Activated CD4-positive, alpha-beta T cell treated with anti-CD3 and anti-CD28 coated beads, Interleukin-2, amount 10 ng/mL, durations not matched to agents 24 days and 14 days (primary cell): ENCODE measurements at regions not wholly inside any gene's neighbourhood (a gene's known extent, or its start where the extent isn't known, plus 50 kb on each side); places are given as distances from the start of the nearest gene placed in this dataset.
"Not testable (repeated sequence)": the region's sequence is repeated elsewhere in the genome, so short reads cannot be mapped to it uniquely, and the experiment has no call there.

Experiments used
- DNase-seq: peaks from one replicate; pipeline ENCODE4 v3.0.0; 2022
- H3K27ac Mint-ChIP-seq: one replicate; pipeline ENCODE4 v1.8.0; 2022; ENCODE audit warnings: mild to moderate bottlenecking, mixed read lengths
- H3K27me3 Mint-ChIP-seq: one replicate; pipeline ENCODE4 v1.8.0; 2022; ENCODE audit warnings: mixed read lengths
- H3K36me3 Mint-ChIP-seq: one replicate; pipeline ENCODE4 v1.8.0; 2022; ENCODE audit warnings: low read depth, mild to moderate bottlenecking, mixed read lengths
- H3K4me1 Mint-ChIP-seq: one replicate; pipeline ENCODE4 v1.8.0; 2021; ENCODE audit warnings: mixed read lengths
- H3K4me3 Mint-ChIP-seq: one replicate; pipeline ENCODE4 v1.8.0; 2022; ENCODE audit warnings: mild to moderate bottlenecking, moderate library complexity, mixed read lengths
- H3K9me3 Mint-ChIP-seq: one replicate; pipeline ENCODE4 v1.8.0; 2021; ENCODE audit warnings: mixed read lengths
- intact Hi-C: fragments of 100-400 bp; cut with micrococcal nuclease; formaldehyde crosslinking; loops from one replicate; pipeline ENCODE4 v1.15.1; 2023

DNA sequence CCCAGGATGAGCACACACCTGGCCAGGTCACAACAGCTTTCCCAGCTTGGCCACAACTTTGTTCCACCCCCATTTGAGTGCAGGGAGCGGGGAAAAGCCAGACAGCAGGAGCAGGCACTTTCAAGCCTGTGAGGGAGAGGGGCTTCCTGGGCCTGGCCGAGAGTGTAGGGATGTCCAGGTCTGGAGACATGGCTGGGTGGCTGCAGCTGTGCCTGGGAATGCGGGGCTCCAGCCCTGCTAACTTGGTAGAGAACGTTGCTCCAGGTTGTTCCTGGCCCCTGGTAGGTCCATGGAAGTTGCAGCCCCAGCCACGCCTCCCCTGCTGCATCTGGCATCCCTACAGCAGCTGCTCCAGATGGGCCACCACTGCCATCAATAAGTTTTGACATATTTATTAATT lies 738.5 kb downstream of the SLC6A15 start:
- H3K27ac Mint-ChIP-seq: no peak overlapping the region
- H3K27me3 Mint-ChIP-seq: no peaks in the 10 kb centered on the region
- H3K9me3 Mint-ChIP-seq: no peaks in the 10 kb centered on the region
- no peak for DNase-seq
- no peak overlapping the region for H3K4me3 Mint-ChIP-seq
- no peaks in the 10 kb centered on the region for H3K36me3 Mint-ChIP-seq
- no peaks in the 10 kb centered on the region for H3K4me1 Mint-ChIP-seq
- intact Hi-C loops: no loop called here

DNA sequence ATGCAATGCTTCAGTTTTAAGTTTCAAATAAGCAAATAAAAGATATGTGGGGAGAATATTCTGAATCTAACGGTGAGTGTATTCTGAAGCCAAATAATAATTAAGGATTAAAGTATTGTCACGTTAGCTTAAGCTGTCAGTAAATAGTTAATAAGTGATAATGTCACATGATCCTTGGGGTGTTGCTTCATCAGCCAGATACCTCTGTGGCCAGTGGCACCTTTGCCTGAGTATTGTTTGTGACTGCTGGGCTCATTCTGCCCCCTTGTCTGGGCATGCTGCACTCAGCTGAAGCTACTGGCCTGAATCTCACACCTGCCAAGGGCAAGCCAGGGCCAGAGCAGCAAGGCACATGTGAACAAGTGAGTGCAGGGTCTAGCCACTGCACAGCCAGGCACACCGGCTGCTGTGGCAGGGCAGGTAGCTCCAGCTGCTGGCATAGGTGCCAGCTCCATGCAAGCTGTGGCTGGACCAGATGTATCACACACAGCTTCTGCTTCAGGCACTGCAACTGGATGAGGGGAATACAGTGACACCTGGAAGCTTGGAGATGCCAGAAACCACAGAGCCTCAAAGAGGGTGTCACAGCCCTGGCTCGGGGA lies 739.7 kb downstream of the SLC6A15 start:
- Mint-ChIP-seq H3K4me1 (no peaks in the 10 kb centered on the region), H3K36me3 (no peaks in the 10 kb centered on the region), H3K4me3 (no peak overlapping the region), H3K27ac (no peak overlapping the region), H3K9me3 (no peaks in the 10 kb centered on the region), H3K27me3 (no peaks in the 10 kb centered on the region)
- intact Hi-C loops: no loop called here
- no peak for DNase-seq

DNA sequence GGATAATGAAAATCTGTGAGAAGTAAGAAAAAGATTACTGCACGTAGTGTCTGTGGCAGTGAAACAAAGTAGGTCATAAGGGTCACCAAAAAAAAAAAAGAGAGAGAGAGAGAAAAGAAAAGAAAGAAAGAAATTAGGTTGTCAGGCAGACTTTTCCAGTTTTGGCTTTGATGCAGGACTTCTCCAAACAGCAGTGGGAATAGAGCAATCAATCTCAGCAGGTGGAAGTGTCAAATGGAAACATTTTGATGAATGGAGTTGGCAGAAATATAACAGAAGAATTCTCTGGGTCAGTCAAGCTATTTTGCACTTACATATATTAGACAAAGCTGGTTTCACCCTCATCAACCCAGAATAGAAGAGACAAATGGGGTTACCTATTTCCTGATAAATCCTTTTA lies 745.8 kb downstream of the SLC6A15 start:
- Mint-ChIP-seq H3K4me3 (no peak overlapping the region), H3K9me3 (no peaks in the 10 kb centered on the region), H3K4me1 (no peaks in the 10 kb centered on the region), H3K27ac (no peak overlapping the region), H3K27me3 (no peaks in the 10 kb centered on the region), H3K36me3 (no peaks in the 10 kb centered on the region)
- intact Hi-C loops: no loop called here
- DNase-seq: no peak

DNA sequence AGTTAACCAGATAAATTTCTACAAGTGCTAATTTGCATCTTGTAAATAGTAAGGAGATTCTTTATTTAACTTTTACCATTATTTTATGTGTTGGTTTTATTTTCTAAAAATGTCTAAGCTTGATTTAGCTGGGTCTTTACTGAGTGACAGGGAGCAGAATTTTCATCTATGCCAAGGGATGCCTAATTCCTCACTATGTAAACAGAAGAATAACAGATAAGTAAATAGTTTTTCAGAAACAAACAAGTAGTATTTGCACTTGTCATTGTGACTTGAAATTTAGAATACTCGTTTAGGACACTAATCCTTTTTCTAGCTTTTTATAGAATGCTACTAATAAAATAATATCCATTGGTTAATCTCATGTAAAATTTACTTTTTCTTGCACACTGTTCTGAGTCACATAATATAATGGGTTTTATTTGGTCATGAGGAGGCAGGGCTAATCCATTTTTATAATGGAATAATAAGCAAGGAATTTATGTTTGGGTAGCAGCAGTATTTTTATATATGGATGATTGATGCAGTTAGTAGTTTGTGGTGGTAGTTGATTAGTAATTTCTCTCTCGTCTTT lies 746.5 kb downstream of the SLC6A15 start:
- Mint-ChIP-seq H3K27ac (no peak overlapping the region), H3K9me3 (no peaks in the 10 kb centered on the region), H3K36me3 (no peaks in the 10 kb centered on the region), H3K4me3 (no peak overlapping the region), H3K4me1 (no peaks in the 10 kb centered on the region), H3K27me3 (no peaks in the 10 kb centered on the region)
- intact Hi-C loops: no loop called here
- DNase-seq: no peak

DNA sequence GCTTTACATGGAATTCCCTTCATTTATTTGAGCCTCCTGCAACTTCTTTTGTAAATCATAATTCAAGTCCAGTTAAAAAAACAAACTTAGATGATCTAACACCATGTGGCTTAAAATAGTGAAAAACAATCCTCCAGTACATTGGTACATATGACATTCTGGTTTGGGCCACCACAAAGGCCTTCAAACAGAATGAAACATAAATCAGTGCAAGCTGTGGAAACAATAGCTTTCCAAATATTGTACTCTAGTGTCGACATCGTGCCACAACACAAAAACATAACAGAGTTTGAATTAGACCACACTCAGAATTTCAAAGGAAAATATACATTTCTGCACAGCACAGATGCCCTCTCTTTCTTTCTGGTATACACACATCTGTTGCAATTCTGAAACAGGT lies 751.3 kb downstream of the SLC6A15 start:
- Mint-ChIP-seq H3K9me3 (no peaks in the 10 kb centered on the region), H3K27me3 (no peaks in the 10 kb centered on the region), H3K27ac (no peak overlapping the region), H3K4me1 (no peaks in the 10 kb centered on the region), H3K36me3 (no peaks in the 10 kb centered on the region), H3K4me3 (no peak overlapping the region)
- intact Hi-C loops: no loop called here
- no peak for DNase-seq

DNA sequence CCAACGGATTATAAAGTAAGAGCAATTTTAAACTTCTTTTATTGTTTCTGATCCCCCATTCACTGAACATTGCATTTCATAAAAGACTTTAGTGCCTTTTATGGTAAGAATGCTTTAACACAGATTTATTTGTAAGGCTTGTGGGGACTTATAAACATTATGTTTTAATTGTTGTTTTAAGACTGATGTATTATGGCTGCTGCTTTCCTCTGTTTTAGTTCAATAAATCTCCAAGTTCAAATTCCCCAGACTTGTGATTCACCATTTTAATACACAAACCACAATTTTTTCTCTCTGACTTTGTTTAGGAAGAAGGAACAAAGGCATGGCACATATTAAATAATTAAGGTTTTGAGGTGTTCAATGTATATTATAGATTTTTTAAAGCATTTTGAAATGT lies 753.3 kb downstream of the SLC6A15 start:
- Mint-ChIP-seq H3K27me3 (no peaks in the 10 kb centered on the region), H3K4me3 (no peak overlapping the region), H3K27ac (no peak overlapping the region), H3K4me1 (no peaks in the 10 kb centered on the region), H3K36me3 (no peaks in the 10 kb centered on the region), H3K9me3 (no peaks in the 10 kb centered on the region)
- DNase-seq: no peak
- intact Hi-C loops: no loop called here

DNA sequence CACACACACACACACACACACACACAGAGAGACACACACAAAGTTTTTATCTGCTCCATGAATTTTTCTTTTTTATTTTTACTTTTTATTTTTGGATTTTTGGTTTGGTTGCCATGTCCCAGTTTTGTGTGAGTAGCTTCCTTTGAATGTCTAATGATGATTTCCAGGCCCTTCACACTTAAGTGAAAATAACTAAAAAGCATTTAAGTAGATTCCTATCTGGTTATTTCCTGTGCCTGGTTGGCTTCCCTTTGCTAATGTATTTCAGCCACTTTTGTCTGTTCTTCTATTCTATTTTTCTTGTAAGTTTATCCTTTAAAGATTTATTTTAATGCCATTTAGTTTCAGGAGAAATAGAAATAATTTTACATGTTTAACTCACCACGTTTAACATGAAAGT lies 755.4 kb downstream of the SLC6A15 start:
- Mint-ChIP-seq H3K27me3 (no peaks in the 10 kb centered on the region), H3K4me1 (no peaks in the 10 kb centered on the region), H3K4me3 (no peak overlapping the region), H3K36me3 (no peaks in the 10 kb centered on the region), H3K9me3 (no peaks in the 10 kb centered on the region), H3K27ac (no peak overlapping the region)
- intact Hi-C loops: no loop called here
- DNase-seq: no peak

DNA sequence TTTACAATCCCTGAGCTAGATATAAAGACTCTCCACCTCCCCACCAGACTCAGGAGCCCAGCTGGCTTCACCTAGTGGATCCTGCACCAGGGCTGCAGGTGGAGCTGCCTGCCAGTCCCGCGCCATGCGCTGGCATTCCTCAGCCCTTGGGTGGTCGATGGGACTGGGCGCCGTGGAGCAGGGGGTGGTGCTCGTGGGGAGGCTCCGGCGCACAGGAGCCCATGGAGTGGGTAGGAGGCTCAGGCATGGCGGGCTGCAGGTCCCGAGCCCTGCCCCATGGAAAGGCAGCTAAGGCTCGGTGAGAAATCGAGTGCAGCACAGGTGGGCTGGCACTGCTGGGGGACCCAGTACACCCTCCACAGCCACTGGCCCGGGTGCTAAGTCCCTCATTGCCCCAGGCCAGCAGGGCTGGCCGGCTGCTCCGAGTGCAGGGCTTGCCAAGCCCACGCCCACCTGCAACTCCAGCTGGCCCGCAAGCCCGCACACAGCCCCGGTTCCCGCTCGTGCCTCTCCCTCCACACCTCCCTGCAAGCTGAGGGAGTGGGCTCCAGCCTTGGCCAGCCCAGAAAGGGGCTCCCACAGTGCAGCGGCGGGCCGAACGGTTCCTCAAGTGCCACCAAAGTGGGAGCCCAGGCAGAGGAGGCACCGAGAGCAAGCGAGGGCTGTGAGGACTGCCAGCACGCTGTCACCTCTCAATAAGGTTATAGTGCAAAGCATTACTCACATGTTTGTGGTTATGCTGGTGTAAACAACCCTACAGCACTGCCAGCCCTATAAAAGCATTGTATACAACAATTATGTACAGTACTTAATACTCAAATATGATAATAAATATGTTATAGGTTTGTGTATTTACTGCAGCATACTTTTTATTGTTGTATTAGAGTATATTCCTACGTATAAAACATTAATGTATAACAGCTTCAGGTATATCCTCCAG lies 757.3 kb downstream of the SLC6A15 start:
- H3K9me3 Mint-ChIP-seq, H3K4me1 Mint-ChIP-seq, H3K27ac Mint-ChIP-seq, H3K4me3 Mint-ChIP-seq, H3K27me3 Mint-ChIP-seq, intact Hi-C loops, H3K36me3 Mint-ChIP-seq, DNase-seq: not testable (repeated sequence)

DNA sequence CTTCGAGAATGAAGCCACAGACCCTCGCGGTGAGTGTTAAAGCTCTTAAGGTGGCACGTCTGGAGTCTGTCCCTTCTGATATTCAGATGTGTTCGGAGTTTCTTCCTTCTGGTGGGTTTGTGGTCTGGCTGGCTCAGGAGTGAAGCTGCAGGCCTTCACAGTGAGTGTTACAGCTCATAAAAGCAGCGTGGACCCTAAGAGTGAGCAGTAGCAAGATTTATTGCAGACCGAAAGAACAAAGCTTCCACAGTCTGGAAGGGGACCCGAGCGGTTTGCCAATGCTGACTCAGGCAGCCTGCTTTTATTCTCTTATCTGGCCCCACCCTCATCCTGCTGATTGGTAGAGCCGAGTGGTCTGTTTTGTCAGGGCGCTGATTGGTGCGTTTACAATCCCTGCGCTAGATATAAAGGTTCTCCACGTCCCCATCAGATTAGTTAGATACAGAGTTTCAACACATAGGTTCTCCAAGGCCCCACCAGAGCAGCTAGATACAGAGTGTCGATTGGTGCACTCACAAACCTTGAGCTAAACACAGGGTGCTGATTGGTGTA lies 758.1 kb downstream of the SLC6A15 start:
- H3K4me3 Mint-ChIP-seq, H3K27me3 Mint-ChIP-seq, intact Hi-C loops, DNase-seq, H3K9me3 Mint-ChIP-seq, H3K4me1 Mint-ChIP-seq, H3K27ac Mint-ChIP-seq, H3K36me3 Mint-ChIP-seq: not testable (repeated sequence)

DNA sequence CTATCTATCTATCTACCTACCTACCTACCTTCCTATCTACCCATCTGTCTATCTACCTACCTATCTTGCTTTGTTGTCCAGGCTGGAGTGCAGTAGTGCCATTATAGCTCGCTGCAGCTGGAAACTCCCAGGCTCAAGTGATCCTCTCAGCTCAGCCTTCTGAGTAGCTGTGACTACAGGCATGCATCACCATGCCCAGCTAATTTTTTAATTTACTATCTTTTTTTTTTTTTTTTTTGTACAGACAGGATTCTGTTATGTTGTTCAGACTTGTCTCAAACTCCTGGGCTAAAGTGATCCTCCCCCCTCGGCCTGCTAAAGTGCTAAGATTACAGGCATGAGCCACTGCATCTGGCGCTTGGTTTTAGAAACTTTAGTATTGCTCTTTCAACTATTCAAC lies 762.4 kb downstream of the SLC6A15 start:
- intact Hi-C loops: no loop called here
- Mint-ChIP-seq H3K9me3 (peaks cover 5% of the 10 kb centered on the region), H3K27ac (no peak overlapping the region), H3K36me3 (no peaks in the 10 kb centered on the region), H3K4me1 (no peaks in the 10 kb centered on the region), H3K4me3 (no peak overlapping the region), H3K27me3 (no peaks in the 10 kb centered on the region)
- no peak for DNase-seq

DNA sequence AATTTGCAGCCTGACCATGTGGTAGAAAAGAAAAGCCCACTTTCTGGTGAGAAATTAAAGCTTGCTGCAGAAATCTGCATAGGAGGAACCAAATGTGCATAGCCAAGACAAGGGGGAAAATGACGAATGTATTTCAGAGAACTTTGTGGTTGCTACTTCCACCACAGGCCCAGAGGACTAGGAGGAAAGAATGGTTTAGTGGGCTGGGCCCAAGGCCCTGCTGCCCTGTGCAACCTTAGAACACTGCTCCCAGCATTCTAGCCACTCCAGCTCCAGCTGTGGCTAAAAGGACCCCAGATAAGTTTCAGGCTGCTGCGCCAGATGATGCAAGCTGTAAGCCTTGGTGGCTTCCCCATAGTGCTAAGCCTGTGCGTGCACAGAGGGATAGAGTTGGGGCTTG lies 764.3 kb downstream of the SLC6A15 start:
- H3K36me3 Mint-ChIP-seq: no peaks in the 10 kb centered on the region
- H3K9me3 Mint-ChIP-seq: peaks cover 5% of the 10 kb centered on the region
- DNase-seq: no peak
- no peaks in the 10 kb centered on the region for H3K4me1 Mint-ChIP-seq
- H3K27me3 Mint-ChIP-seq: no peaks in the 10 kb centered on the region
- H3K4me3 Mint-ChIP-seq: no peak overlapping the region
- no peak overlapping the region for H3K27ac Mint-ChIP-seq
- intact Hi-C loops: no loop called here

DNA sequence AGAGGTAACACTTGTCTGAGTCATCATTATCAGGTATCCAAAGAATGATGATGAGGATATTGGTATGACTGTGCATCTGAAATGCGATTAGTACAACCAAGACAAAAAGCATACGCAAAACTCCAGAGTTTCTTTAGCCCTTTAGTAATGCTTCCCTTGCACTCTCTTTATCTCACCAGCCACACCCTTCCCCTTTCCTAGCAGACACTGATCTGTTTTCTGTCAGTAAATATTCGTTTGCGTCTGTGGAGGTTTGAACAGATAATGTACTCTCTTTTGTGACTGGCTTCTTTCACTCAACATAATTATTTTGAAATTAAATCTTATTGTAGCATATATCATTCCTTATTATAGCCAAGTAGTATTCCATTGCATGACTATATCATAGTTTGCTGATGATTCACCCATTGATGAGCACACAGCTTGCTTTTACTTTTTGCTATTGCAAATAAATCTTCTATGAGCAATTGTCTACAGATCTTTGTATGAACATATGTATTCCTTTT lies 775.7 kb downstream of the SLC6A15 start:
- Mint-ChIP-seq H3K9me3 (no peaks in the 10 kb centered on the region), H3K27ac (no peak overlapping the region), H3K4me3 (no peak overlapping the region), H3K4me1 (no peaks in the 10 kb centered on the region), H3K27me3 (no peaks in the 10 kb centered on the region), H3K36me3 (no peaks in the 10 kb centered on the region)
- no peak for DNase-seq
- intact Hi-C loops: no loop called here

DNA sequence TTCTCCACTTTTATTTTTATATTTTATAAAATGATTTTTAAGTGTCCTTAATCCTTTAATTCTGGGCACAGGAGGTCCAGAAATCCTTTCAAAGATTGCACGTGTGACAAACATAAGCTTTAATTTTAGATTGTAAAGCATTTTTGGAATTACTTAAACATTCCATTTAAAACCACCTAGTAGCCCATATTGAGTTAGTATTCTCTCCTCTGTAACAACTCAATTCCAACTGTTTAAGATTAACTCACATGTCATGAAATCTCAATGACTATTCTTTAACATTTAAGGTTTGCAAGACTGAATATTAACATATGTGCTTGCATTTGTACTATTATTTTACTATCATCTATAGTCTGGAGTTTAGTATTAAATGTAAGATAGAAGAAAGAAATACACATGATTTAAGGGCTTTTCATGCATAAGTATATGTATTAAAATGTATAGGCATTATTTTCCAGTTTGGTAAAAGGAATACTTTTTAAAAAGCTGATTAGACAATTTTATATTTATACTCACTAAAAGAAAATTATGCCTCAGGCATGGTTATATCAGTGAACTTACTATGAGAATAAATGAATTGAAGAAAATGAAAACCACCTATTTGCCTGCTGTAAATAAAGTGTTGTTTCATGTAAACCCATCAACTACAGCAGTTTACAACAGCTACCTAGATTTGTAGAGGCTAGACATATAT lies 776.9 kb downstream of the SLC6A15 start:
- Mint-ChIP-seq H3K27ac (no peak overlapping the region), H3K9me3 (no peaks in the 10 kb centered on the region), H3K36me3 (no peaks in the 10 kb centered on the region), H3K4me3 (no peak overlapping the region), H3K27me3 (no peaks in the 10 kb centered on the region), H3K4me1 (no peaks in the 10 kb centered on the region)
- intact Hi-C loops: no loop called here
- DNase-seq: no peak
